ENCODE measurements at regions not wholly inside any gene's neighbourhood (a gene's known extent, or its start where the extent isn't known, plus 50 kb on each side); places are given as distances from the start of the nearest gene placed in this dataset.

DNA sequence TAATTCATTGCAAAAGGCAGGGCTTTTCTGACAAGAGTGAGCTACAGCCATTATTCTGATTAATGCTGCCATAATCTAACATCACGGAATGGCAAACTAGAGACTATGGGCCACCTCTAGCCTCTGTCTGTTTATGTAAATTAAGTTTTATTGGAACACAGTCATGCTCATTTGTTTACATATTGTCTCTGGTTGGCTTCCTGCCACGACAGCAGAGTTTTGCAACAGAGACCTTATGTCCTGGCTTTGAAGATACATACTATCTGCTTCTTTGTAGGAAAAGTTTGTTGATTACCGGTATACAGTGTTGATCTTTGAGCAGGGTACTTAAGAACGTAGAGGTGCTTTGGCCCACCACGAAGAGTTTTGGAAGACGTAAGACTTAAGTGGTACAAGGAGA, 715.9 kb upstream of the RBFOX1 start:
- no peaks in the 10 kb centered on the region for H3K4me1 ChIP-seq
- no peaks in the 10 kb centered on the region for H3K36me3 ChIP-seq
- peaks cover 0 to 2% (median 0%) of the 10 kb centered on the region in 4 donors for H3K9me3 ChIP-seq
- H3K27me3 ChIP-seq = no peaks in the 10 kb centered on the region
- H3K27ac ChIP-seq = no peak overlapping the region
- no peak for DNase-seq
- no peak for TF ChIP-seq POLR2A (IDR thresholded peaks at IDR 0.05)
- TF ChIP-seq CTCF (IDR thresholded peaks at IDR 0.05) = no peak
- H3K4me3 ChIP-seq = no peak overlapping the region

GRCh38 chr16:6615636-6616035, 717.0 kb upstream of the RBFOX1 start:
- no peak overlapping the region for H3K27ac ChIP-seq
- H3K4me3 ChIP-seq = no peak overlapping the region
- H3K4me1 ChIP-seq = no peaks in the 10 kb centered on the region
- no peaks in the 10 kb centered on the region for H3K36me3 ChIP-seq
- DNase-seq = no peak
- TF ChIP-seq CTCF (IDR thresholded peaks at IDR 0.05) (no peak), POLR2A (IDR thresholded peaks at IDR 0.05) (no peak)
- H3K27me3 ChIP-seq = no peaks in the 10 kb centered on the region
- H3K9me3 ChIP-seq = peaks cover 0 to 6% (median 0%) of the 10 kb centered on the region in 4 donors

DNA sequence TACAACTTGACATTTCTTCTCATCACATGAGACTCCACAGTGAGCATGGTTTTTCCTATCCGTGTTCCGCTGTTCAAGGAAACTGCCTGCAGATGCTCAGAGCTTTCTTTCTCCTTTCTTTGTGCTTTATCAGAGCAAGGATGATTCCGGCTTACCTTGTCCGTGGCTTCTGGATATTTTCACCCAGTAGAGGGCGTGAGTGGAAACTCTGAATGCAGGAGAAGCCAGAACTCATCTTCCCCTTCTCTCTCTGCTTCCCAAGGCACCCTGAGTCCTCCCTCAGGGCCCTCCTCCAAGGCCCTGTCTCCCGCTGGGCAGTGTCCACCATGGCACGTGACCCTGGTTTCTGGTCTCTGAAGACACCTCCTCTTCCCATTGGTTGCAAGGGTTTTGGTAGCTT, 721.1 kb upstream of the RBFOX1 start:
- TF ChIP-seq CTCF (IDR thresholded peaks at IDR 0.05) = no peak
- no peak for TF ChIP-seq POLR2A (IDR thresholded peaks at IDR 0.05)
- H3K27me3 ChIP-seq = no peaks in the 10 kb centered on the region
- H3K36me3 ChIP-seq = no peaks in the 10 kb centered on the region
- no peak for DNase-seq
- no peak overlapping the region for H3K4me3 ChIP-seq
- H3K9me3 ChIP-seq = peaks cover 0 to 6% (median 0%) of the 10 kb centered on the region in 4 donors
- no peak overlapping the region for H3K27ac ChIP-seq
- no peaks in the 10 kb centered on the region for H3K4me1 ChIP-seq

- Histone ChIP-seq H3K36me3 (no peaks in the 10 kb centered on the region), H3K27ac (no peak overlapping the region), H3K9me3 (no peaks in the 10 kb centered on the region), H3K4me3 (no peak overlapping the region), H3K27me3 (no peaks in the 10 kb centered on the region), H3K4me1 (no peaks in the 10 kb centered on the region)
- no peak for DNase-seq
- no peak for TF ChIP-seq POLR2A (IDR thresholded peaks at IDR 0.05)
- TF ChIP-seq CTCF (IDR thresholded peaks at IDR 0.05) = no peak
Measured at GRCh38 chr16:6605490-6605889, 727.2 kb upstream of the RBFOX1 start.

- Histone ChIP-seq H3K27ac (no peak overlapping the region), H3K27me3 (no peaks in the 10 kb centered on the region), H3K4me3 (no peak overlapping the region), H3K4me1 (no peaks in the 10 kb centered on the region), H3K9me3 (no peaks in the 10 kb centered on the region), H3K36me3 (no peaks in the 10 kb centered on the region)
- no peak for DNase-seq
- TF ChIP-seq POLR2A (IDR thresholded peaks at IDR 0.05) (no peak), CTCF (IDR thresholded peaks at IDR 0.05) (no peak)
Measured at GRCh38 chr16:6603780-6604325, 728.8 kb upstream of the RBFOX1 start.

DNA sequence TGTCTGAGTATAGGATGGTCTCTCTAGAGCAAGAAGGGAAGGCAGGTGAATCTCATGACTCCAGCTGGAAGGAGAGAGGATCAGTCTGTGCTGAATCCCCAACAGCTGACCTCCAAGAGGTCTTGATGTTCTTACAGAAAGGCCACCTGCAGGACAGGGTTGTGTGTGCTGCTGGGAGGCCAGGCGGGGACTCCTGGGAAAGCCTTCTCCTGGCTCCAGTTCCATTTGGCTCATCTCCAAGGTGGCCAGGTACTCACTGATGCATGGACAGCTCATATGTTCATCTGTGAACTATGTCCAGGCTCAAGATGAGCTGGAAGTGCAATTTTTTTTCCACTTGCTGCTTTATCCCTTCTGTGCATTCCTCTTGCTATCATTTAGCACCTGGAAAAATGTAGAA, 730.2 kb upstream of the RBFOX1 start:
- H3K36me3 ChIP-seq = no peaks in the 10 kb centered on the region
- no peak for DNase-seq

More for the DNA sequence above, 730.2 kb upstream of the RBFOX1 start:
- no peak for TF ChIP-seq POLR2A (IDR thresholded peaks at IDR 0.05)
- TF ChIP-seq CTCF (IDR thresholded peaks at IDR 0.05) = no peak
- Histone ChIP-seq H3K27me3 (no peaks in the 10 kb centered on the region), H3K27ac (no peak overlapping the region), H3K4me1 (no peaks in the 10 kb centered on the region), H3K9me3 (no peaks in the 10 kb centered on the region), H3K4me3 (no peak overlapping the region)
